GM19397 (cell line): ENCODE measurements at regions not wholly inside any gene's neighbourhood (a gene's known extent, or its start where the extent isn't known, plus 50 kb on each side); places are given as distances from the start of the nearest gene placed in this dataset.

Experiments
- ATAC-seq: cut with Tn5 transposase; IDR thresholded peaks from one replicate; pipeline ENCODE4 v1.9.1; 2021; ENCODE audit warnings: mild to moderate bottlenecking, moderate library complexity; ENCODE audit not compliant: unreplicated experiment

- no peak for ATAC-seq
These were observed 209.8 kb upstream of the RHOBTB1 start for GRCh38 chr10:61153771-61154170.

- ATAC-seq, result no peak
These were observed 207.1 kb upstream of the RHOBTB1 start for GRCh38 chr10:61151059-61151458.

GRCh38 chr10:61148451-61148850, 204.5 kb upstream of the RHOBTB1 start:
- no peak for ATAC-seq

DNA sequence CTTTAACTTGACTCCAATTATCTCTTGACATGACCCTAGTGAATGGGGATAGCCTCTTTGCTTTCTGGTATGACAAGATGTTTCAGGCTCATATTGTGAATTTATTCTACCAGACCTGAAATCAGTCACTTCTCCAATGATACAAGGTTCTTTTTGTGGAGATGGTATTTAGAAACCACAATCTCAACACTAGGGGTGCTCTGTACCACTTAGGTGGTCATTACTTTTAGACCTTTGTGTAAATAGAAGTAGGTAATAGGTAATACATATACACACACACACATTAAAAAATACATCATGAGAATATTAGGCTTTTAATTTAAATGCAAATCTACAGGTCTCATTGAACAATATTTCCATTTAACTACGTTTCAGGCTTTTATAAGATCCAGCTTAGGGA, 199.0 kb upstream of the RHOBTB1 start:
- no peak for ATAC-seq

DNA sequence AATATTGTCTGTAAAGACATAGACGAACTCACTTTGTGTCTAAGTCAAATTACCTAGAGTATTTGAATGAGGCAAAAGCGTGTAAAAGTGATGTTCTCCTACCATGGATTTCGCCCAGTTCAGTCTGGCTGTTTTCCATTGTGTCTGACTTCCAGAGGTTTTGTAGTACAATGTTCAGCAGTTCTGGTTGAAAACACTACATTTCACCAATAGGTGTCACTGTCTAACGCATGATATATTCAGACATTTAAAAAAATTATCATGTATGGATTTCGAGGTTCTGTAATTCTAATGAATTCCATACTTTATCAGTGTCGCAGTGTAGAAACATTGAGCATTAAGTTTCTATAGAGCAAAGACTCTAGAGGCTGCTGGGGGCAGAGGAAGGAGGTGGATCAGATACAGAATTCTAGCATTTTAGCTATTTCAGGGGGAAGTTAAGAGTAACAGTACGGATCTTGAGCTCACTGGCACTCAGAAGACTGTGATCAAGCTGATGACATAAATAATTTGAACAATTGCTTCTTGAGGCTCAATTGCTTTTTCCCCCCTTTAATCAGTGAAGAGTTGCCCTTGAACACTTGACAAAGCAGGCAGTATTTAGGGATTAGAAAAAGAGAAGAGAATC, 196.9 kb upstream of the RHOBTB1 start:
- no peak for ATAC-seq

DNA sequence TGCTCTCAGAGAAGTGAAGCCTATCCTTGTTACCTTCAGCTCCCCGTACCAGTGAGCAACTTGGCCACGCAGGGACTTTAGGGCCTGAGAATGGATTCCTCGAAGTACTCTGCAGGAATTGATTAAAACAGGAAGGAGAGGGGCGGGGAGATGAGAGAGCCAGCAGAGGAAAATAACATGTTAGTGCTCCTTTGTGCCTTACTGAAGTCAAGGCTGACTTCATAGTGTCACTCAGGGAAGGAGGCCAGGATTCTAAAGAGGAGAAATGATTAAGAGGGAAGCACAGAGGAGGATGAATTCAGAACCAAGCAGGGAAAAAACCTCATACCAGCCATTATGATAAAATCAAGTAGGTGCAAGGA, 195.6 kb upstream of the RHOBTB1 start:
- ATAC-seq, result no peak

GRCh38 chr10:61138708-61139591, 195.0 kb upstream of the RHOBTB1 start:
- no peak for ATAC-seq

GRCh38 chr10:61136139-61136538, 192.2 kb upstream of the RHOBTB1 start:
- ATAC-seq, result no peak

GRCh38 chr10:61135276-61135721, 191.3 kb upstream of the RHOBTB1 start:
- ATAC-seq, result peak; percentile 95

- ATAC-seq, result no peak
These were observed 186.4 kb upstream of the RHOBTB1 start for GRCh38 chr10:61130366-61130765.

DNA sequence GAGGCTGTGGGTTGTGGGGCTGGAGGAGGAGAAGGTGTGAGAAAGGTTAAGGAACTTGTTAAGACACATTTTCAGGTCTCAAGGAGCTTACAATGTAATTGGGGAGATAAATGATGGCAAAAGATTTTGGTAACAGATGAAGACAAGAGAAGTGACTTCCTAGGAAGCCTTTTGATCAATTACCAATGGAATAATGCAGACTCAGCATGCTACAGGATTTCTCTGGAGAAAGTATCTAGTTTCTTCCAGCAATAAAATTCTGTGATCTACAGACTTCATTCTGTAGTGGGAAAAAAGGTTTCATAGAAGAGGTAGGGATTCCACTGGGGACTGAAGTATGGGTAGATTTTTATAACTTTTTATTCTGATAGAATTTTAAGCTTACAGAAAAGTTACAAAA, 184.2 kb upstream of the RHOBTB1 start:
- ATAC-seq, result no peak

- ATAC-seq, result peak; percentile 74
These were observed 181.7 kb upstream of the RHOBTB1 start for GRCh38 chr10:61125560-61126170.

GRCh38 chr10:61124756-61125530, 181.0 kb upstream of the RHOBTB1 start:
- no peak for ATAC-seq

GRCh38 chr10:61120805-61121204, 176.8 kb upstream of the RHOBTB1 start:
- peak; percentile 66 for ATAC-seq

GRCh38 chr10:61119573-61119972, 175.6 kb upstream of the RHOBTB1 start:
- no peak for ATAC-seq

- ATAC-seq, result no peak
These were observed 171.9 kb upstream of the RHOBTB1 start for GRCh38 chr10:61115897-61116296.

DNA sequence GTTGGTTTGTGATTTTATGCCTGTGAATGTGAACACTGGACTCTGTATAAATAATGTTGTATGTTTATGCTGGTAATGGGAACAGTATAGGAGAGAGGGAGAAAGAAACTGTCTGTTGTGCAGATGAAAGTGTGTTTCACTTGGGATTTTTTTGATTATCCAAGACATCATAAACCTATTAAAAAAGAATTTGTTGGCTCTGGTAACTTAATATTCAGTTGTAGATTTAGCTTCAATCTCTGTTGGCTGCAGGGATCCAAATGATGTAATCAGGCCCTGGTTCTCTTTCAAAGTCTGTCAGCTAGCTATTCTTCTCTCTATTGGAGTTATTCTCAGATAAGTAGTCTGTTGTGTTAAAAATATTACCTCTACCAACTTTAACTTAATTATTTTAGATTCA, 168.8 kb upstream of the RHOBTB1 start:
- no peak for ATAC-seq

- no peak for ATAC-seq
These were observed 167.0 kb upstream of the RHOBTB1 start for GRCh38 chr10:61110936-61111335.

GRCh38 chr10:61110188-61110844, 166.3 kb upstream of the RHOBTB1 start:
- ATAC-seq, result no peak

GRCh38 chr10:61108915-61109314, 164.9 kb upstream of the RHOBTB1 start:
- no peak for ATAC-seq

- ATAC-seq, result no peak
These were observed 156.9 kb upstream of the RHOBTB1 start for GRCh38 chr10:61100887-61101286.
